WERI-Rb-1 (cell line): ENCODE measurements at regions not wholly inside any gene's neighbourhood (a gene's known extent, or its start where the extent isn't known, plus 50 kb on each side); places are given as distances from the start of the nearest gene placed in this dataset.

Experiments used
- DNase-seq: peaks from one replicate; pipeline ENCODE4 v3.0.0-alpha.2; 2020
- H3K27ac ChIP-seq: fragments of 250-450 bp; sonication (Bioruptor Pico); 2 replicates; pipeline ENCODE4 v1.5.1; 2020; ENCODE audit warnings: mild to moderate bottlenecking, moderate library complexity
- H3K27me3 ChIP-seq: fragments of 250-450 bp; sonication (Bioruptor Pico); 2 replicates; pipeline ENCODE4 v1.5.1; 2021; ENCODE audit warnings: mild to moderate bottlenecking, low read depth, moderate library complexity; ENCODE audit not compliant: insufficient read depth, severe bottlenecking
- H3K36me3 ChIP-seq: fragments of 250-450 bp; sonication (Bioruptor Pico); 2 replicates; pipeline ENCODE4 v1.5.1; 2020; ENCODE audit warnings: mild to moderate bottlenecking, moderate library complexity
- H3K4me3 ChIP-seq: 2 replicates; pipeline ENCODE4 v1.5.1; 2011; ENCODE audit warnings: low read depth, mild to moderate bottlenecking, control low read depth, low read length
- H3K9me3 ChIP-seq: fragments of 250-450 bp; sonication (Bioruptor Pico); 2 replicates; pipeline ENCODE4 v1.5.1; 2021; ENCODE audit warnings: mild to moderate bottlenecking, moderate library complexity; ENCODE audit not compliant: severe bottlenecking
- TF ChIP-seq, protein P1 (sequence below): IDR thresholded peaks from 2 replicates; pipeline ENCODE4 v1.5.1; 2011; ENCODE audit warnings: low read depth, mild to moderate bottlenecking, control low read depth, inconsistent platforms, low read length

DNA sequence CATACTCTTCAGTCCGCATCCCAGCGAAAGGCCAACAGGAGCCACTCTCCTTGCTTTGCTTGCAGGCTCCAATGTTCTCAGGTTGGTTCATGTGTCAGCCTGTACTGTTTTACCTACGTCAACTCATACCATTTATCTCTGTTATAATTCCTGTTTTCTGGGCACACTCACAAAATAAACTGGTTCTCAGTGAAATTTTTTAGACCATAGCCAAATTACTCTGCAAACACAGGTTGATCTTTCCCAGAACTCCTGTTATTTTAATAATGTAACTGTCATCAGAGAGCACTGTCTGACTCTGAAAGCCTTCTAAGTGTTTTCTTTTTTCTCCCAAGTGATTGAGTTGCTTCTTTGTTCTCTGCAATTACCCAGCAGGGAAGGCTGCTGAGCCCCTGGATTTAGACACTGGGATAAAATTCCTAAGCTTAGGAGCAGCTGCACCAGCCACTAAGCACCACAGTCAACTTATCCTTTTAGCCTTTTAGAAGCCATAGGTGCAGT, 111.6 kb upstream of the PIEZO2 start:
- TF ChIP-seq, protein P1, sequence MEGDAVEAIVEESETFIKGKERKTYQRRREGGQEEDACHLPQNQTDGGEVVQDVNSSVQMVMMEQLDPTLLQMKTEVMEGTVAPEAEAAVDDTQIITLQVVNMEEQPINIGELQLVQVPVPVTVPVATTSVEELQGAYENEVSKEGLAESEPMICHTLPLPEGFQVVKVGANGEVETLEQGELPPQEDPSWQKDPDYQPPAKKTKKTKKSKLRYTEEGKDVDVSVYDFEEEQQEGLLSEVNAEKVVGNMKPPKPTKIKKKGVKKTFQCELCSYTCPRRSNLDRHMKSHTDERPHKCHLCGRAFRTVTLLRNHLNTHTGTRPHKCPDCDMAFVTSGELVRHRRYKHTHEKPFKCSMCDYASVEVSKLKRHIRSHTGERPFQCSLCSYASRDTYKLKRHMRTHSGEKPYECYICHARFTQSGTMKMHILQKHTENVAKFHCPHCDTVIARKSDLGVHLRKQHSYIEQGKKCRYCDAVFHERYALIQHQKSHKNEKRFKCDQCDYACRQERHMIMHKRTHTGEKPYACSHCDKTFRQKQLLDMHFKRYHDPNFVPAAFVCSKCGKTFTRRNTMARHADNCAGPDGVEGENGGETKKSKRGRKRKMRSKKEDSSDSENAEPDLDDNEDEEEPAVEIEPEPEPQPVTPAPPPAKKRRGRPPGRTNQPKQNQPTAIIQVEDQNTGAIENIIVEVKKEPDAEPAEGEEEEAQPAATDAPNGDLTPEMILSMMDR = no peak
- Histone ChIP-seq H3K27ac (0 out of 2 replicates have a peak overlapping the region, but pooled peaks have one; percentile 24), H3K36me3 (no peaks in the 10 kb centered on the region), H3K9me3 (peaks cover 3% of the 10 kb centered on the region), H3K4me3 (no peak overlapping the region), H3K27me3 (peaks cover 2% of the 10 kb centered on the region)
- DNase-seq = peak; percentile 59

DNA sequence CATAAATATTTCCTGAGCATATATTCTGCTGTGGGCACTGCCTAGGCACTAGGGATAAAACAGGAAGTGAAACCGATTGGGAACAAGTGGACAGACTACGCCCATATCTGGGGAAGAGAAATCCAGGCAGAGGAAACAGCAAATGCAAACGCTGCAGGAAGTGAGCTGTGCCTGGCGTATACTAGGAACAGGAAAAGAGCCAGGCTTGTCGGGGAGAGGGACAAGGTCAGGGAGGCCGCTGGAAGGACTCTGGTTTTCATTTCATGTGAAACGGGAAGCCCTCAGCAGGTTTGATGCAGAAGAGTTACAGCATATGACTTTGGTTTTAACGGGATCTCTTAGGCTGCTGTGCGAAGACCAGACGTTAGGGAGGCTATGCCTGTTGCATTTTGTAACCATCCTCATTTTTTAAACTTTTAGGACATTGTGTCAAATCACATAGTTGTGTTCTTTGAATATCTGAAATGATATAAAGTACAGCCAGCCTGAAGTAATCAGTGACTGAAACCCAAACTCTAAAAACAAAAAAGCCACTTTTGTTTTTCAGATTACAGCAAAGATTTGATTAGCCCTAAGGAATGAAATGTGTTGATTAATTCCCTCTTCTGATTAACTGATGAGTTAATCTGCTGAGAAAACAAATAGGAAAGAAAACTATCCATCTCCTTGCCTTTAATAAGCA, 110.2 kb upstream of the PIEZO2 start:
- H3K4me3 ChIP-seq = no peak overlapping the region
- no peaks in the 10 kb centered on the region for H3K36me3 ChIP-seq
- no peak overlapping the region for H3K27ac ChIP-seq
- TF ChIP-seq, protein P1 = no peak
- no peak for DNase-seq
- H3K9me3 ChIP-seq = peaks cover 3% of the 10 kb centered on the region
- H3K27me3 ChIP-seq = peaks cover 5% of the 10 kb centered on the region

DNA sequence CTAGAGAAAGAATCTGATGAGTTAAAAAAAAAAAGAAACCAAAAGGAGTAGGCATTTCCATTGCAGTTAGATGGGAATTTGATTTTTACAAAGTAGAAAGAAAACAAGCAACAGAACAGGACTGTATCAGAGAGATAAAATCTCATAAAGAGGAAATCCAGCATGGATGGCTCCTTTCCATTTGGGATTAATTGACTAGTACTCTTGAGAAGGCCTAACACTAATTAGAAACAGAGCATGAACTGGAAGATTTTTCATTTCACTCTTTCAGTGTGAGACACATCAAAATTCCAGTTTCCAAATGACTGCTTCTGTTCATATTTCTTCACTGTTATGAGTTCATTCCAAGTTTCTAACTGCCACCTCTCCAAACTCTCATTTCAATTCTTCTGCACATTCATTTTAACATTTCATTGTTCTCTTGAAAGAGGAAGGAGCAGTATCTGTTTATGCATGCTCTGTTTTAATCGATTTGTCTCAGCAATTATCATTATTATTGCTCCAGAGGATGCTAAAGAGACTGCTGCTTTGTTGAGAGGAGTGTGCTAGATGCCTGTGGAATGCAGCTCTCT, 108.8 kb upstream of the PIEZO2 start:
- no peaks in the 10 kb centered on the region for H3K36me3 ChIP-seq
- DNase-seq = no peak
- no peaks in the 10 kb centered on the region for H3K9me3 ChIP-seq
- peaks cover 5% of the 10 kb centered on the region for H3K27me3 ChIP-seq
- no peak overlapping the region for H3K4me3 ChIP-seq
- TF ChIP-seq, protein P1 = no peak
- no peak overlapping the region for H3K27ac ChIP-seq

DNA sequence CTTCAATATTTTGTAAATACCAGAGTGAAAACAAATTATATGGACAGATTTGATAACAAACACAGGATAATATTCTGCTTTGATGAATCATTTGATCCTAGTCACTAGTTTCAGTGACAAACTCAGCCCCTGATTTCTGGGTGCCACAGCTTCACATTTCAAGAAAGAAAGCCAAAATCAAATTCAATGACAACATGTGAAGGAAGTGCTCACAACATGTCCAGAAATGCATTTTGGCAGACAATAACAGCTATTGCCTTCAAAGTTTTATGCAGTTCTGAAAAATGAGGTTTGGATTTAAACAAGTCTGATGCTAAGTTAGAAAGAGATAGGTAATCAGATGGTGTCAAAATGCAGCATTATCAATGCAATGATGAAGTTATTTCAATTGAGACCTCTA, 106.9 kb upstream of the PIEZO2 start:
- Histone ChIP-seq H3K27me3 (peaks cover 5% of the 10 kb centered on the region), H3K9me3 (no peaks in the 10 kb centered on the region), H3K4me3 (no peak overlapping the region), H3K36me3 (no peaks in the 10 kb centered on the region), H3K27ac (no peak overlapping the region)
- TF ChIP-seq, protein P1 = no peak
- no peak for DNase-seq

DNA sequence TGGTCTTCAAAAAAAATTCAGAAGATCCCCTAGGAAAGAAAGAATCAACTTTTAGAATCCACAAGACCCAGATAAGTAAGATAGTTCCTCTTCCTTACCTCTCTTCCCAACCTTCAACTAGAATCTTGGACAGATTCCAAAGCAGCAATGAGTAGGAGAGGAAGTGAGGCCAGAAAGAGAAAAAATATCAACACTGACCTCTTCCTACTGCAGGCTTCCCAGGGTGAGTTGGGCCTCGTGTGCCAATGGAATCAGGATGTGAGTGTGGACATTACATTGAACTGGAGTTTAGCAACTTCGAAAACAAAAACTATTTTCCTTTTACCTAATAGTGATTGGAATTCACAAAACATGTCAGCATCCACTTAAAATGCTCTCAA, 102.5 kb upstream of the PIEZO2 start:
- Histone ChIP-seq H3K27me3 (peaks cover 15% of the 10 kb centered on the region), H3K4me3 (no peak overlapping the region), H3K27ac (no peak overlapping the region), H3K9me3 (no peaks in the 10 kb centered on the region), H3K36me3 (no peaks in the 10 kb centered on the region)
- TF ChIP-seq, protein P1 = no peak
- no peak for DNase-seq
